H1 (cell line): ENCODE measurements at regions not wholly inside any gene's neighbourhood (a gene's known extent, or its start where the extent isn't known, plus 50 kb on each side); places are given as distances from the start of the nearest gene placed in this dataset.

Experiments used
- CTCF ChIA-PET: fragments of 300-600 bp; sonication (Branson Sonifier 250); formaldehyde crosslinking; loops from one replicate; lab custom pipeline; 2021; ENCODE audit not compliant: partially characterized antibody; lab: Charles Lee
- POLR2A ChIA-PET: fragments of 300-600 bp; sonication (Branson Sonifier 250); formaldehyde crosslinking; loops from one replicate; lab custom pipeline; 2021; ENCODE audit warnings: inconsistent platforms; ENCODE audit not compliant: partially characterized antibody; lab: Charles Lee
- DNase-seq, 2 experiments: peaks; one replicate each; pipeline versions ENCODE4 v3.0.0 to v3.0.0-alpha.2; 2010 to 2022; ENCODE audit warnings: low spot score in 2 of 2, low read depth in 1 of 2, mixed read lengths in 1 of 2
- FAIRE-seq: peaks from 2 replicates; lab custom pipeline; 2011; peaks lifted over from hg19 to GRCh38; lab: Jason Lieb, UNC
- H2AFZ ChIP-seq: 2 replicates; pipeline ENCODE4 v1.8.1; 2012; ENCODE audit warnings: low read length, inconsistent platforms
- H2AK5ac ChIP-seq: 2 replicates; pipeline ENCODE4 v1.6.1; 2013; ENCODE audit warnings: low read depth, low read length
- H2BK120ac ChIP-seq: replicated peaks from 2 replicates; pipeline ENCODE3; 2013; ENCODE audit warnings: low read depth, low read length, inconsistent platforms
- H2BK12ac ChIP-seq: 2 replicates; pipeline ENCODE4 v1.6.1; 2013; ENCODE audit warnings: low read depth, low read length
- H2BK15ac ChIP-seq: 2 replicates; pipeline ENCODE4 v1.6.1; 2013; ENCODE audit warnings: low read length
- H2BK20ac ChIP-seq: 2 replicates; pipeline ENCODE4 v1.6.1; 2013; ENCODE audit warnings: low read length
- H2BK5ac ChIP-seq: 2 replicates; pipeline ENCODE4 v1.6.1; 2013; ENCODE audit warnings: low read depth, low read length
- H3K14ac ChIP-seq: 2 replicates; pipeline ENCODE4 v1.6.1; 2013; ENCODE audit warnings: inconsistent platforms; ENCODE audit not compliant: insufficient read length
- H3K18ac ChIP-seq: 2 replicates; pipeline ENCODE4 v1.6.1; 2013; ENCODE audit warnings: low read length; ENCODE audit errors: extremely low read depth
- H3K23ac ChIP-seq: 2 replicates; pipeline ENCODE4 v1.6.1; 2013; ENCODE audit warnings: inconsistent platforms; ENCODE audit not compliant: insufficient read length
- H3K23me2 ChIP-seq: 2 replicates; pipeline ENCODE4 v1.6.1; 2013; ENCODE audit warnings: low read depth, low read length
- H3K27ac ChIP-seq: 2 replicates; pipeline ENCODE4 v1.6.1; 2011; ENCODE audit warnings: low read depth, low read length, inconsistent platforms
- H3K27me3 ChIP-seq, 4 experiments: replicated peaks in 1 of 4; 1 replicate in 1 of 4; 2 replicates in 3 of 4; pipeline versions ENCODE4 v1.6.1 to v1.8.1; 2011 to 2013; ENCODE audit warnings: low read length in 3 of 4, mild to moderate bottlenecking in 3 of 4, inconsistent platforms in 2 of 4, mixed read lengths in 2 of 4, moderate library complexity in 1 of 4; ENCODE audit not compliant: control insufficient read depth in 3 of 4, insufficient read depth in 3 of 4; ENCODE audit errors: extremely low read depth in 1 of 4
- H3K36me3 ChIP-seq, 4 experiments: 2 replicates each; pipeline versions ENCODE4 v1.6.1 to v1.8.1; 2011 to 2013; ENCODE audit warnings: mild to moderate bottlenecking in 4 of 4, low read length in 3 of 4, moderate library complexity in 2 of 4, control low read depth in 1 of 4, inconsistent platforms in 1 of 4; ENCODE audit not compliant: insufficient read depth in 4 of 4, control insufficient read depth in 2 of 4
- H3K4ac ChIP-seq: replicated peaks from 2 replicates; pipeline ENCODE3; 2013; ENCODE audit warnings: low read length, low read depth, mixed read lengths, inconsistent platforms; ENCODE audit not compliant: insufficient read length
- H3K4me1 ChIP-seq, 4 experiments: replicated peaks in 1 of 4; 1 replicate in 1 of 4; 2 replicates in 3 of 4; pipeline versions ENCODE4 v1.6.1 to v1.8.1; 2011 to 2013; ENCODE audit warnings: low read length in 3 of 4, inconsistent platforms in 2 of 4, mixed read lengths in 1 of 4; ENCODE audit not compliant: insufficient read depth in 4 of 4, control insufficient read depth in 3 of 4
- H3K4me2 ChIP-seq, 2 experiments: 2 replicates each; pipeline versions ENCODE4 v1.6.1 to v1.8.1; 2011 to 2013; ENCODE audit warnings: low read depth in 2 of 2, low read length in 2 of 2, control low read depth in 1 of 2, inconsistent platforms in 1 of 2, mild to moderate bottlenecking in 1 of 2; ENCODE audit not compliant: insufficient read depth in 1 of 2
- H3K4me3 ChIP-seq, 4 experiments: fragments of 200-600, 300-600 bp in 1 of 4; sonication (generic), shearing (Covaris generic), sonication (Bioruptor Twin) in 1 of 4; 2 replicates each; pipeline versions ENCODE4 v1.5.1 to v1.8.1; 2011 to 2016; ENCODE audit warnings: low read length in 4 of 4, low read depth in 3 of 4, control low read depth in 2 of 4, inconsistent platforms in 2 of 4, mild to moderate bottlenecking in 2 of 4, mixed read lengths in 1 of 4, moderate library complexity in 1 of 4; ENCODE audit not compliant: insufficient read depth in 2 of 4; ENCODE audit errors: extremely low read depth in 1 of 4
- H3K56ac ChIP-seq: replicated peaks from 2 replicates; pipeline ENCODE3; 2013; ENCODE audit warnings: low read depth, mild to moderate bottlenecking, mixed read lengths, low read length, inconsistent platforms; ENCODE audit not compliant: insufficient read length
- H3K79me1 ChIP-seq: 2 replicates; pipeline ENCODE4 v1.6.1; 2013; ENCODE audit warnings: low read depth, low read length, control low read depth
- H3K79me2 ChIP-seq, 2 experiments: 2 replicates each; pipeline versions ENCODE4 v1.6.1 to v1.8.1; 2012 to 2013; ENCODE audit warnings: low read length in 2 of 2, mild to moderate bottlenecking in 2 of 2, inconsistent platforms in 1 of 2; ENCODE audit not compliant: insufficient read depth in 2 of 2, control insufficient read depth in 1 of 2
- H3K9ac ChIP-seq, 4 experiments: replicated peaks in 1 of 4; 1 replicate in 1 of 4; 2 replicates in 3 of 4; pipeline versions ENCODE4 v1.6.1 to v1.8.1; 2011 to 2013; ENCODE audit warnings: low read depth in 3 of 4, low read length in 3 of 4, control low read depth in 2 of 4, mild to moderate bottlenecking in 2 of 4, moderate library complexity in 2 of 4, inconsistent platforms in 1 of 4; ENCODE audit errors: extremely low read depth in 1 of 4
- H3K9me3 ChIP-seq, 2 experiments: 2 replicates each; pipeline versions ENCODE4 v1.6.1 to v1.8.1; 2012 to 2013; ENCODE audit warnings: mild to moderate bottlenecking in 2 of 2, moderate library complexity in 2 of 2, control low read depth in 1 of 2, inconsistent platforms in 1 of 2, low read depth in 1 of 2, low read length in 1 of 2, mixed read lengths in 1 of 2; ENCODE audit not compliant: insufficient read depth in 2 of 2
- H4K20me1 ChIP-seq, 2 experiments: replicated peaks in 1 of 2; 2 replicates each; pipeline versions ENCODE3 to v1.8.1; 2011 to 2013; ENCODE audit warnings: inconsistent platforms in 2 of 2, low read length in 2 of 2, mild to moderate bottlenecking in 1 of 2; ENCODE audit not compliant: insufficient read depth in 2 of 2, control insufficient read depth in 1 of 2
- H4K5ac ChIP-seq: 2 replicates; pipeline ENCODE4 v1.6.1; 2013; ENCODE audit warnings: low read length, low read depth, mixed read lengths, inconsistent platforms; ENCODE audit not compliant: insufficient read length
- H4K8ac ChIP-seq: 2 replicates; pipeline ENCODE4 v1.8.0; 2013; ENCODE audit warnings: mild to moderate bottlenecking, moderate library complexity, low read length, inconsistent platforms; ENCODE audit not compliant: insufficient read depth; ENCODE audit errors: extremely low read depth
- H4K91ac ChIP-seq: replicated peaks from 2 replicates; pipeline ENCODE3; 2013; ENCODE audit warnings: low read length, mixed read lengths, inconsistent platforms; ENCODE audit not compliant: insufficient read length
- ATF2 ChIP-seq: IDR thresholded peaks from 2 replicates; pipeline ENCODE4 v1.6.1; 2012; ENCODE audit warnings: low read length, inconsistent platforms
- HDAC6 ChIP-seq: IDR thresholded peaks from one replicate; pipeline ENCODE4 v1.7.1; 2012; ENCODE audit warnings: low read depth, mild to moderate bottlenecking, inconsistent platforms, low read length, moderate library complexity
- JUN ChIP-seq: IDR thresholded peaks from 2 replicates; pipeline ENCODE4 v1.6.1; 2011; ENCODE audit warnings: low read depth, mild to moderate bottlenecking, improper control_type of control experiment, low read length
- SUZ12 ChIP-seq: fragments of 200-600 bp; sonication (generic); IDR thresholded peaks from 2 replicates; pipeline ENCODE4 v1.6.1; 2012; ENCODE audit warnings: mild to moderate bottlenecking, inconsistent platforms, low read length, moderate library complexity, mixed read lengths
- TAF1 ChIP-seq: IDR thresholded peaks from 2 replicates; pipeline ENCODE4 v1.6.1; 2011; ENCODE audit warnings: mild to moderate bottlenecking, low read depth, low read length
- TCF12 ChIP-seq: IDR thresholded peaks from 2 replicates; pipeline ENCODE4 v1.6.1; 2011; ENCODE audit warnings: low read depth, mild to moderate bottlenecking, low read length
- WGBS, 2 experiments: shearing (Covaris generic) in 1 of 2; methylation state at CpG; one replicate each; pipeline versions ENCODE4 v1.1.6 to v1.1.7; 2013 to 2015; ENCODE audit warnings: low lambda C conversion rate in 2 of 2, mixed read lengths in 2 of 2, inconsistent platforms in 1 of 2, low coverage in 1 of 2, missing lambda C conversion rate in 1 of 2; ENCODE audit not compliant: insufficient replicate concordance in 2 of 2, insufficient coverage in 1 of 2, insufficient read length in 1 of 2; ENCODE audit errors: extremely low coverage in 1 of 2, missing lambda C conversion rate in 1 of 2; 5-methylcytosine and 5-hydroxymethylcytosine counted together

- H2AFZ ChIP-seq = no peak overlapping the region
- H3K36me3 ChIP-seq = no peaks in the 10 kb centered on the region
- no peaks in the 10 kb centered on the region for H3K27me3 ChIP-seq
- ChIA-PET POLR2A (no interaction called here), CTCF (interaction anchor here (0.9 kb wide), 1 partner anchor 11 kb away, joined by 3 read pairs; no protein-coding TSS in a partner anchor)
- no peak overlapping the region for H4K91ac ChIP-seq
- H3K9ac ChIP-seq = no peak overlapping the region
- H4K5ac ChIP-seq = no peak overlapping the region
- DNase-seq = no peak
- no peak overlapping the region for H3K4me3 ChIP-seq
- H3K79me1 ChIP-seq = no peaks in the 10 kb centered on the region
- H3K4ac ChIP-seq = no peak overlapping the region
- no peak overlapping the region for H2BK5ac ChIP-seq
- H3K4me2 ChIP-seq = no peak overlapping the region
- H2BK12ac ChIP-seq = no peak overlapping the region
- no peaks in the 10 kb centered on the region for H3K4me1 ChIP-seq
- TF ChIP-seq JUN (no peak), HDAC6 (no peak), TCF12 (no peak), TAF1 (no peak), SUZ12 (no peak), ATF2 (no peak)
- no peak overlapping the region for H4K8ac ChIP-seq
- H3K56ac ChIP-seq = no peak overlapping the region
- H3K9me3 ChIP-seq = no peaks in the 10 kb centered on the region; a peak in 1 of 4 replicates
- H3K79me2 ChIP-seq = no peaks in the 10 kb centered on the region
- no peak for FAIRE-seq
- no peak overlapping the region for H3K18ac ChIP-seq
- H3K23ac ChIP-seq = no peak overlapping the region
- H2BK120ac ChIP-seq = no peak overlapping the region
- H3K14ac ChIP-seq = no peak overlapping the region
- 84% methylated on average over 7 of the region's 8 CpGs; no CpG with 5 or more reads in 1 of the 2 experiments for WGBS, 2 experiments
- no peak overlapping the region for H2AK5ac ChIP-seq
- H3K27ac ChIP-seq = no peak overlapping the region
- H4K20me1 ChIP-seq = no peaks in the 10 kb centered on the region
- H3K23me2 ChIP-seq = no peaks in the 10 kb centered on the region
- no peak overlapping the region for H2BK20ac ChIP-seq
- no peak overlapping the region for H2BK15ac ChIP-seq
These were observed 706.4 kb downstream of the LRRIQ3 start for GRCh38 chr1:73491621-73492020.
